ENCODE measurements at regions not wholly inside any gene's neighbourhood (a gene's known extent, or its start where the extent isn't known, plus 50 kb on each side); places are given as distances from the start of the nearest gene placed in this dataset.

GRCh38 chrX:113959912-113960626 is 623.8 kb upstream of the HTR2C start:
- H3K9me3 ChIP-seq (ENCODE audit: control insufficient read depth in 5 of 5, low read length in 5 of 5): no peaks in the 10 kb centered on the region
- H3K4me1 ChIP-seq (ENCODE audit: control insufficient read depth in 5 of 5, insufficient read depth in 5 of 5, low read length in 5 of 5): no peaks in the 10 kb centered on the region
- H3K4me3 ChIP-seq (ENCODE audit: low read depth in 1 of 5, low read length in 5 of 5): no peak overlapping the region
- H3K27ac ChIP-seq (ENCODE audit: low read depth, low read length): no peak overlapping the region
- no peaks in the 10 kb centered on the region for H3K36me3 ChIP-seq (ENCODE audit: control insufficient read depth in 5 of 5, insufficient read depth in 5 of 5, low read length in 5 of 5)
- H3K9ac ChIP-seq (ENCODE audit: low read length in 5 of 5): no peak overlapping the region
- peaks cover 0 to 6% (median 1%) of the 10 kb centered on the region in 5 donors for H3K27me3 ChIP-seq (ENCODE audit: control insufficient read depth in 5 of 5, insufficient read depth in 4 of 5, low read length in 5 of 5)

GRCh38 chrX:113956936-113957335 is 627.0 kb upstream of the HTR2C start:
- Histone ChIP-seq H3K4me1 (ENCODE audit: control insufficient read depth in 5 of 5, insufficient read depth in 5 of 5, low read length in 5 of 5) (no peaks in the 10 kb centered on the region), H3K9me3 (ENCODE audit: control insufficient read depth in 5 of 5, low read length in 5 of 5) (peaks cover 0 to 5% (median 2%) of the 10 kb centered on the region in 5 donors), H3K27ac (ENCODE audit: low read depth, low read length) (no peak overlapping the region), H3K9ac (ENCODE audit: low read length in 5 of 5) (no peak overlapping the region), H3K27me3 (ENCODE audit: control insufficient read depth in 5 of 5, insufficient read depth in 4 of 5, low read length in 5 of 5) (peaks cover 0 to 6% (median 0%) of the 10 kb centered on the region in 5 donors), H3K36me3 (ENCODE audit: control insufficient read depth in 5 of 5, insufficient read depth in 5 of 5, low read length in 5 of 5) (no peaks in the 10 kb centered on the region), H3K4me3 (ENCODE audit: low read depth in 1 of 5, low read length in 5 of 5) (no peak overlapping the region)

- H3K36me3 ChIP-seq (ENCODE audit: control insufficient read depth in 5 of 5, insufficient read depth in 5 of 5, low read length in 5 of 5): no peaks in the 10 kb centered on the region
- no peak overlapping the region for H3K9ac ChIP-seq (ENCODE audit: low read length in 5 of 5)
- H3K27me3 ChIP-seq (ENCODE audit: control insufficient read depth in 5 of 5, insufficient read depth in 4 of 5, low read length in 5 of 5): peaks cover 0 to 6% (median 0%) of the 10 kb centered on the region in 5 donors
- no peak overlapping the region for H3K27ac ChIP-seq (ENCODE audit: low read depth, low read length)
- H3K4me1 ChIP-seq (ENCODE audit: control insufficient read depth in 5 of 5, insufficient read depth in 5 of 5, low read length in 5 of 5): no peaks in the 10 kb centered on the region
- H3K4me3 ChIP-seq (ENCODE audit: low read depth in 1 of 5, low read length in 5 of 5): no peak overlapping the region
- H3K9me3 ChIP-seq (ENCODE audit: control insufficient read depth in 5 of 5, low read length in 5 of 5): peaks cover 0 to 10% (median 6%) of the 10 kb centered on the region in 5 donors
Measured at GRCh38 chrX:113954297-113954696, 629.6 kb upstream of the HTR2C start.

GRCh38 chrX:113950081-113950678 is 633.7 kb upstream of the HTR2C start:
- Histone ChIP-seq H3K27me3 (ENCODE audit: control insufficient read depth in 5 of 5, insufficient read depth in 4 of 5, low read length in 5 of 5) (no peaks in the 10 kb centered on the region), H3K4me3 (ENCODE audit: low read depth in 1 of 5, low read length in 5 of 5) (no peak overlapping the region), H3K4me1 (ENCODE audit: control insufficient read depth in 5 of 5, insufficient read depth in 5 of 5, low read length in 5 of 5) (no peaks in the 10 kb centered on the region), H3K27ac (ENCODE audit: low read depth, low read length) (no peak overlapping the region), H3K9ac (ENCODE audit: low read length in 5 of 5) (no peak overlapping the region), H3K9me3 (ENCODE audit: control insufficient read depth in 5 of 5, low read length in 5 of 5) (peaks cover 0 to 10% (median 6%) of the 10 kb centered on the region in 5 donors), H3K36me3 (ENCODE audit: control insufficient read depth in 5 of 5, insufficient read depth in 5 of 5, low read length in 5 of 5) (no peaks in the 10 kb centered on the region)

GRCh38 chrX:113947548-113947947 is 636.3 kb upstream of the HTR2C start:
- no peaks in the 10 kb centered on the region for H3K27me3 ChIP-seq (ENCODE audit: control insufficient read depth in 5 of 5, insufficient read depth in 4 of 5, low read length in 5 of 5)
- H3K4me3 ChIP-seq (ENCODE audit: low read depth in 1 of 5, low read length in 5 of 5): no peak overlapping the region
- no peak overlapping the region for H3K27ac ChIP-seq (ENCODE audit: low read depth, low read length)
- H3K4me1 ChIP-seq (ENCODE audit: control insufficient read depth in 5 of 5, insufficient read depth in 5 of 5, low read length in 5 of 5): no peaks in the 10 kb centered on the region
- no peak overlapping the region for H3K9ac ChIP-seq (ENCODE audit: low read length in 5 of 5)
- no peaks in the 10 kb centered on the region for H3K36me3 ChIP-seq (ENCODE audit: control insufficient read depth in 5 of 5, insufficient read depth in 5 of 5, low read length in 5 of 5)
- peaks cover 0 to 10% (median 6%) of the 10 kb centered on the region in 5 donors for H3K9me3 ChIP-seq (ENCODE audit: control insufficient read depth in 5 of 5, low read length in 5 of 5)

GRCh38 chrX:113935518-113935917 is 648.4 kb upstream of the HTR2C start:
- no peak overlapping the region for H3K27ac ChIP-seq (ENCODE audit: low read depth, low read length)
- no peaks in the 10 kb centered on the region for H3K4me1 ChIP-seq (ENCODE audit: control insufficient read depth in 5 of 5, insufficient read depth in 5 of 5, low read length in 5 of 5)
- no peak overlapping the region for H3K9ac ChIP-seq (ENCODE audit: low read length in 5 of 5)
- no peak overlapping the region for H3K4me3 ChIP-seq (ENCODE audit: low read depth in 1 of 5, low read length in 5 of 5)
- H3K36me3 ChIP-seq (ENCODE audit: control insufficient read depth in 5 of 5, insufficient read depth in 5 of 5, low read length in 5 of 5): no peaks in the 10 kb centered on the region
- H3K27me3 ChIP-seq (ENCODE audit: control insufficient read depth in 5 of 5, insufficient read depth in 4 of 5, low read length in 5 of 5): peaks cover 0 to 7% (median 3%) of the 10 kb centered on the region in 5 donors
- no peaks in the 10 kb centered on the region for H3K9me3 ChIP-seq (ENCODE audit: control insufficient read depth in 5 of 5, low read length in 5 of 5)

- Histone ChIP-seq H3K4me1 (ENCODE audit: control insufficient read depth in 5 of 5, insufficient read depth in 5 of 5, low read length in 5 of 5) (no peaks in the 10 kb centered on the region), H3K27me3 (ENCODE audit: control insufficient read depth in 5 of 5, insufficient read depth in 4 of 5, low read length in 5 of 5) (peaks cover 0 to 9% (median 4%) of the 10 kb centered on the region in 5 donors), H3K9ac (ENCODE audit: low read length in 5 of 5) (no peak overlapping the region), H3K9me3 (ENCODE audit: control insufficient read depth in 5 of 5, low read length in 5 of 5) (peaks cover 0 to 3% (median 0%) of the 10 kb centered on the region in 5 donors), H3K36me3 (ENCODE audit: control insufficient read depth in 5 of 5, insufficient read depth in 5 of 5, low read length in 5 of 5) (no peaks in the 10 kb centered on the region), H3K27ac (ENCODE audit: low read depth, low read length) (no peak overlapping the region), H3K4me3 (ENCODE audit: low read depth in 1 of 5, low read length in 5 of 5) (no peak overlapping the region)
Measured at GRCh38 chrX:113933931-113934330, 650.0 kb upstream of the HTR2C start.

GRCh38 chrX:113929004-113929403 is 654.9 kb upstream of the HTR2C start:
- Histone ChIP-seq H3K9me3 (ENCODE audit: control insufficient read depth in 5 of 5, low read length in 5 of 5) (peaks cover 0 to 4% (median 0%) of the 10 kb centered on the region in 5 donors), H3K36me3 (ENCODE audit: control insufficient read depth in 5 of 5, insufficient read depth in 5 of 5, low read length in 5 of 5) (no peaks in the 10 kb centered on the region), H3K4me1 (ENCODE audit: control insufficient read depth in 5 of 5, insufficient read depth in 5 of 5, low read length in 5 of 5) (no peaks in the 10 kb centered on the region)

GRCh38 chrX:113920661-113921060 is 663.2 kb upstream of the HTR2C start:
- Histone ChIP-seq H3K9ac (ENCODE audit: low read length in 5 of 5) (no peak overlapping the region), H3K27ac (ENCODE audit: low read depth, low read length) (no peak overlapping the region), H3K36me3 (ENCODE audit: control insufficient read depth in 5 of 5, insufficient read depth in 5 of 5, low read length in 5 of 5) (no peaks in the 10 kb centered on the region), H3K4me3 (ENCODE audit: low read depth in 1 of 5, low read length in 5 of 5) (no peak overlapping the region), H3K27me3 (ENCODE audit: control insufficient read depth in 5 of 5, insufficient read depth in 4 of 5, low read length in 5 of 5) (no peaks in the 10 kb centered on the region), H3K9me3 (ENCODE audit: control insufficient read depth in 5 of 5, low read length in 5 of 5) (no peaks in the 10 kb centered on the region), H3K4me1 (ENCODE audit: control insufficient read depth in 5 of 5, insufficient read depth in 5 of 5, low read length in 5 of 5) (no peaks in the 10 kb centered on the region)

More at GRCh38 chrX:113929004-113929403, 654.9 kb upstream of the HTR2C start:
- no peak overlapping the region for H3K27ac ChIP-seq (ENCODE audit: low read depth, low read length)
- H3K9ac ChIP-seq (ENCODE audit: low read length in 5 of 5): no peak overlapping the region
- H3K27me3 ChIP-seq (ENCODE audit: control insufficient read depth in 5 of 5, insufficient read depth in 4 of 5, low read length in 5 of 5): peaks cover 0 to 6% (median 3%) of the 10 kb centered on the region in 5 donors
- H3K4me3 ChIP-seq (ENCODE audit: low read depth in 1 of 5, low read length in 5 of 5): no peak overlapping the region

GRCh38 chrX:113919387-113919786 is 664.5 kb upstream of the HTR2C start:
- no peaks in the 10 kb centered on the region for H3K27me3 ChIP-seq (ENCODE audit: control insufficient read depth in 5 of 5, insufficient read depth in 4 of 5, low read length in 5 of 5)
- H3K4me3 ChIP-seq (ENCODE audit: low read depth in 1 of 5, low read length in 5 of 5): no peak overlapping the region

More at GRCh38 chrX:113919387-113919786, 664.5 kb upstream of the HTR2C start:
- no peaks in the 10 kb centered on the region for H3K4me1 ChIP-seq (ENCODE audit: control insufficient read depth in 5 of 5, insufficient read depth in 5 of 5, low read length in 5 of 5)
- no peak overlapping the region for H3K27ac ChIP-seq (ENCODE audit: low read depth, low read length)
- H3K36me3 ChIP-seq (ENCODE audit: control insufficient read depth in 5 of 5, insufficient read depth in 5 of 5, low read length in 5 of 5): no peaks in the 10 kb centered on the region
- H3K9ac ChIP-seq (ENCODE audit: low read length in 5 of 5): no peak overlapping the region
- H3K9me3 ChIP-seq (ENCODE audit: control insufficient read depth in 5 of 5, low read length in 5 of 5): no peaks in the 10 kb centered on the region

All from subcutaneous abdominal adipose tissue (tissue), 5 donors.